ENCODE measurements at regions not wholly inside any gene's neighbourhood (a gene's known extent, or its start where the extent isn't known, plus 50 kb on each side); places are given as distances from the start of the nearest gene placed in this dataset.
A peak's percentile ranks its signal among the peaks of the same experiment; 100 is the strongest.

DNA sequence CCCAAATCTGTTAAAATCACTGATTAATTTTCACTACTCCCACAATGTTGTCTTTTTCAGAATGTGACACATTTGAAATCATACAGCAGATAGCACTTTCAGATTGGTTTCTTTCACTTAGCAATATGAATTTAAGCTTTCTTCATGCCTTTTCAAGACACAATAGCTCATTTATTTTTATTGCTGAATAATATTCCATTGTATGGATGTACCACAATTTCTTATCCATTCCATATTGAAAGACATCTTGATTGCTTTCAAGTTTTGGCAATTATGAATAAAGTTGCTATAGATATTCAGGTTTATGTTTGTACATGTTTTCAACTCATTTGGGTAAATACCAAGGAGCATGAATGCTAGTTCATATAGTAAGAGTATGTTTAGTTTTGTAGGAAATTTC lies 2635.6 kb upstream of the PCDH20 start:
- TF ChIP-seq, protein P1, sequence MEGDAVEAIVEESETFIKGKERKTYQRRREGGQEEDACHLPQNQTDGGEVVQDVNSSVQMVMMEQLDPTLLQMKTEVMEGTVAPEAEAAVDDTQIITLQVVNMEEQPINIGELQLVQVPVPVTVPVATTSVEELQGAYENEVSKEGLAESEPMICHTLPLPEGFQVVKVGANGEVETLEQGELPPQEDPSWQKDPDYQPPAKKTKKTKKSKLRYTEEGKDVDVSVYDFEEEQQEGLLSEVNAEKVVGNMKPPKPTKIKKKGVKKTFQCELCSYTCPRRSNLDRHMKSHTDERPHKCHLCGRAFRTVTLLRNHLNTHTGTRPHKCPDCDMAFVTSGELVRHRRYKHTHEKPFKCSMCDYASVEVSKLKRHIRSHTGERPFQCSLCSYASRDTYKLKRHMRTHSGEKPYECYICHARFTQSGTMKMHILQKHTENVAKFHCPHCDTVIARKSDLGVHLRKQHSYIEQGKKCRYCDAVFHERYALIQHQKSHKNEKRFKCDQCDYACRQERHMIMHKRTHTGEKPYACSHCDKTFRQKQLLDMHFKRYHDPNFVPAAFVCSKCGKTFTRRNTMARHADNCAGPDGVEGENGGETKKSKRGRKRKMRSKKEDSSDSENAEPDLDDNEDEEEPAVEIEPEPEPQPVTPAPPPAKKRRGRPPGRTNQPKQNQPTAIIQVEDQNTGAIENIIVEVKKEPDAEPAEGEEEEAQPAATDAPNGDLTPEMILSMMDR (IDR thresholded peaks at IDR 0.05) = no peak
- no peak overlapping the region for H3K27ac Mint-ChIP-seq (ENCODE audit: unreplicated experiment)
- H3K4me3 Mint-ChIP-seq (ENCODE audit: unreplicated experiment) = no peak overlapping the region
- no peak for DNase-seq (ENCODE audit: low spot score)
- no peaks in the 10 kb centered on the region for H3K27me3 Mint-ChIP-seq (ENCODE audit: low read depth)
- H3K4me1 Mint-ChIP-seq (ENCODE audit: low read depth) = no peaks in the 10 kb centered on the region
- peaks cover 9% of the 10 kb centered on the region for H3K9me3 Mint-ChIP-seq (ENCODE audit: low read depth)
- peaks cover 3% of the 10 kb centered on the region for H3K36me3 Mint-ChIP-seq (ENCODE audit: low read depth)

DNA sequence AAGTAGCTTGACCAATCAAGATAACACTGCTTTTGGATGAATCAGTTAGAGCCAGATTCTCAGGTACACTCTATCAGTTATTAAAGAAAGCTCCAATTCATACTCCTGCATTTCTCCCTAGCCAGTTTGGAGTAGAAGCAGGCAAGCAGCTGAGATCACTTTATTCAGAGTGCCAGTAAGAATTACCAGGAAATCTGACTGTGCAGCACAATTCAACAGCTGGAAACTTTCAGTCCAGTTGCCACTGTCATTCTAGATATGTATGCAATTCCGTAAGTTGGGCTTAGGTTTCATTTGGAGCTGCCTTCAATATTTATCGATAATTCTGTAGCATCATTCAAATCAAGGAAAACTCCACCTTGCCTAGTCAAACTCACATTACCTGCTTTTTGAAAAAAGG lies 2625.6 kb upstream of the PCDH20 start:
- Mint-ChIP-seq H3K4me1 (ENCODE audit: low read depth) (no peaks in the 10 kb centered on the region), H3K27me3 (ENCODE audit: low read depth) (no peaks in the 10 kb centered on the region), H3K4me3 (ENCODE audit: unreplicated experiment) (no peak overlapping the region), H3K27ac (ENCODE audit: unreplicated experiment) (no peak overlapping the region), H3K36me3 (ENCODE audit: low read depth) (no peaks in the 10 kb centered on the region), H3K9me3 (ENCODE audit: low read depth) (no peaks in the 10 kb centered on the region)
- TF ChIP-seq, protein P1 (IDR thresholded peaks at IDR 0.05) = no peak
- no peak for DNase-seq (ENCODE audit: low spot score)

DNA sequence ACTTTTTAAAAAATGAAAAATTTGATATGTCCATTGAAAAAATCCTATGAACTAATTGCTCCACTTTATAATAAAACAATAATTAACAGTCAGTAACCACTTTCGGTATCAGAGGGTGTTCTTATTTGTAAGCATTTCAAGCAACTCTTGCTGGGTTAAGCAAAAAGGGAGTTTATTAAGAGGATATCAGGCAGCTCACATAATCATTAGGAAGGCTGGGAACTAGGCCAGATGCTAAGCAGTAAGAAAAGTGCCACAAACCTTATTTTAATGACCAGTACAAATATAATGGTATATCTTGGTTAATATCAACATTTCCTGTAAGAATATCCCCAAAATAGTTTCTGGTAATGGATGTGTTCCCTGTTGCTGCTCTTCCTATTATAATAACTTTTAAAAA lies 2618.3 kb upstream of the PCDH20 start:
- no peak overlapping the region for H3K4me3 Mint-ChIP-seq (ENCODE audit: unreplicated experiment)
- no peak overlapping the region for H3K27ac Mint-ChIP-seq (ENCODE audit: unreplicated experiment)
- H3K27me3 Mint-ChIP-seq (ENCODE audit: low read depth) = no peaks in the 10 kb centered on the region
- no peaks in the 10 kb centered on the region for H3K9me3 Mint-ChIP-seq (ENCODE audit: low read depth)
- TF ChIP-seq, protein P1 (IDR thresholded peaks at IDR 0.05) = no peak
- no peak for DNase-seq (ENCODE audit: low spot score)
- H3K4me1 Mint-ChIP-seq (ENCODE audit: low read depth) = peaks cover 10% of the 10 kb centered on the region
- H3K36me3 Mint-ChIP-seq (ENCODE audit: low read depth) = no peaks in the 10 kb centered on the region

DNA sequence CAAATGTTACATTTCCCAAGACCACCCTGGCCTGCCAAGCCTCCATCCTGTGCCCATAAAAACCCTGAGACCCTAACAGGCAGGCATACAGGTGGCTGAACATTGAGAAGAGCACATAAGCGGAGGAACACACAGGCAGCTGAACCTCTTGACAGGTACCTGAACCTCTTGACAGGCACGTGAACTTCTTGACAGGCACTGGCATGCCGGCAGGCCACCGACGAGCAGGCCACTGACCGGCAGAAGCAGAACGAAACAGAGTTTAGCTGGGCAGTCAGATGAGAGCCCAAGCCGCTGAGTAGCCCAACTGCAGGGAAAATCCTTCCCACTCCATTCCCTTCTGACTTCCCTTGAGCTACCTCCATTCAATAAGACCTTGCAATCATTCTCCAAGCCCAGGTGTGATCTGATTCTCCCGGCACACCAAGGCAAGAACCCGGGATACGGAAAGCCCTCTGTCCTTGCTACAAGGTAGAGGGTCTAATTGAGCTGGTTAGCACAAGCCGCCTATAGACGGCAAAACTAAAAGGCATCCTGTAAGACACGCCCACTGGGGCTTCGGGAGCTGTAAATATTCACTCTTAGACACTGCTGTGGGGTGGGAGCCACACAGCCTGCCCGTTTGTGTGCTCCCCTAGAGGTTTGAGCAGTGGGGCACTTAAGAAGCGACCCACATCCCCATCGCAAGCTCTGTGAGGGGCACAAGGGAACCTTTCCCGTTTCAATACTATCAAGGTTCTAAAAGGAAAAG lies 2613.9 kb upstream of the PCDH20 start:
- DNase-seq (ENCODE audit: low spot score) = peak; percentile 25
- no peaks in the 10 kb centered on the region for H3K27me3 Mint-ChIP-seq (ENCODE audit: low read depth)
- H3K36me3 Mint-ChIP-seq (ENCODE audit: low read depth) = no peaks in the 10 kb centered on the region
- H3K9me3 Mint-ChIP-seq (ENCODE audit: low read depth) = no peaks in the 10 kb centered on the region
- TF ChIP-seq, protein P1 (IDR thresholded peaks at IDR 0.05) = no peak
- no peak overlapping the region for H3K27ac Mint-ChIP-seq (ENCODE audit: unreplicated experiment)
- peaks cover 10% of the 10 kb centered on the region for H3K4me1 Mint-ChIP-seq (ENCODE audit: low read depth)
- no peak overlapping the region for H3K4me3 Mint-ChIP-seq (ENCODE audit: unreplicated experiment)

DNA sequence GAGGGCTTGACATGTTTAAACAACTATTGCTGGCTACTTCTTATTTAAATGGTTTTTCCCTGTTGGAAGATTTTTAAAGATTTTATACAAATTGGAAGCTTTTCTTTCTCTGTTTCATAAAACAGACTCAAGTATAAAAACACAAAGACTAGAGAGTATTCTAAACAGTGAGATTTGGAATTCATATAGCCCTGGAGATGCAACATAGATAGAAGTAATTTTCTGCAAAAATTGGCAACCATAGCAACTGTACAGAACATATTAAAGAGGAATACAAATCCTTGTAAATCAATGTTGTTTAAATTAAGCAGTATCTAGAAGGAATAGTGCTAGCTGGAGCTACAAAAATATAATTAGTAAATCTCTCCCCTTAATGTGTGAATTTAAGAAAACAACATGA lies 2612.9 kb upstream of the PCDH20 start:
- DNase-seq (ENCODE audit: low spot score) = no peak
- no peak overlapping the region for H3K27ac Mint-ChIP-seq (ENCODE audit: unreplicated experiment)
- H3K27me3 Mint-ChIP-seq (ENCODE audit: low read depth) = no peaks in the 10 kb centered on the region
- TF ChIP-seq, protein P1 (IDR thresholded peaks at IDR 0.05) = no peak
- H3K4me3 Mint-ChIP-seq (ENCODE audit: unreplicated experiment) = no peak overlapping the region
- H3K36me3 Mint-ChIP-seq (ENCODE audit: low read depth) = no peaks in the 10 kb centered on the region
- no peaks in the 10 kb centered on the region for H3K9me3 Mint-ChIP-seq (ENCODE audit: low read depth)
- peaks cover 10% of the 10 kb centered on the region for H3K4me1 Mint-ChIP-seq (ENCODE audit: low read depth)
